HUES48 (cell line): ENCODE measurements at regions not wholly inside any gene's neighbourhood (a gene's known extent, or its start where the extent isn't known, plus 50 kb on each side); places are given as distances from the start of the nearest gene placed in this dataset.
"Not testable (repeated sequence)": the region's sequence is repeated elsewhere in the genome, so short reads cannot be mapped to it uniquely, and the experiment has no call there.

ENCODE experiments used
- H3K27ac ChIP-seq: one replicate; pipeline ENCODE4 v1.7.0; 2013; ENCODE audit warnings: low read depth, low read length, inconsistent platforms
- H3K27me3 ChIP-seq: 2 replicates; pipeline ENCODE4 v1.6.1; 2013; ENCODE audit warnings: mild to moderate bottlenecking, low read length; ENCODE audit not compliant: control insufficient read depth, insufficient read depth
- H3K36me3 ChIP-seq: 2 replicates; pipeline ENCODE4 v1.6.1; 2013; ENCODE audit warnings: low read length; ENCODE audit not compliant: control insufficient read depth, insufficient read depth
- H3K4me1 ChIP-seq: 2 replicates; pipeline ENCODE4 v1.6.1; 2013; ENCODE audit warnings: mild to moderate bottlenecking, low read length; ENCODE audit not compliant: control insufficient read depth, insufficient read depth
- H3K4me3 ChIP-seq: 2 replicates; pipeline ENCODE4 v1.5.1; 2013; ENCODE audit warnings: mild to moderate bottlenecking, low read depth, low read length
- H3K9ac ChIP-seq: 2 replicates; pipeline ENCODE4 v1.6.1; 2013; ENCODE audit warnings: mild to moderate bottlenecking, low read depth, low read length, moderate library complexity
- H3K9me3 ChIP-seq: 2 replicates; pipeline ENCODE4 v1.6.1; 2013; ENCODE audit warnings: low read length; ENCODE audit not compliant: control insufficient read depth, insufficient read depth

DNA sequence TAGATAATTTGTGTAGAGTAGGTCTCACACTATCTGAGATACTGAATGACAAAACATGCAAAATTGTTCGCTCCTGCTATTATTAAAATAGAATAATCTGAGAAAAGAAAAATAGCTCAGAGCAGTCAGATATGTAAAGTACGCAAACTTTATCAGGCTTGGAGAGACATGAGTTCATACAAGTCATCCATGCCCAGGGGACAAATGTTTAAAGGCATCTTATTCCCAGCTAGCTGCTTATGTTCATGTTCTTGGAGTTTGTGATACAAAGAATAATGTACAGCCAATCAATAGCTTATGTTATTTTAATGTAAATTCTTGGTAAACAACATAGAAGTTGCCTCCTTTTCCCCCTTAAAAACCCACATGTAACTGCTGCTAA, 69.4 kb upstream of the USP25 start:
- Histone ChIP-seq H3K27ac (no peak overlapping the region), H3K36me3 (no peaks in the 10 kb centered on the region)

GRCh38 chr21:15667010-15667409, 62.8 kb upstream of the USP25 start:
- Histone ChIP-seq H3K27me3 (no peaks in the 10 kb centered on the region), H3K4me1 (no peaks in the 10 kb centered on the region), H3K27ac (no peak overlapping the region), H3K9ac (no peak overlapping the region), H3K36me3 (no peaks in the 10 kb centered on the region), H3K4me3 (no peak overlapping the region), H3K9me3 (no peaks in the 10 kb centered on the region)

More for the DNA sequence above, 69.4 kb upstream of the USP25 start:
- Histone ChIP-seq H3K27me3 (no peaks in the 10 kb centered on the region), H3K4me3 (no peak overlapping the region), H3K9me3 (no peaks in the 10 kb centered on the region), H3K9ac (no peak overlapping the region), H3K4me1 (no peaks in the 10 kb centered on the region)

GRCh38 chr21:15667819-15668218, 62.0 kb upstream of the USP25 start:
- H3K27ac ChIP-seq: no peak overlapping the region
- H3K4me1 ChIP-seq: no peaks in the 10 kb centered on the region
- no peaks in the 10 kb centered on the region for H3K9me3 ChIP-seq
- H3K27me3 ChIP-seq: no peaks in the 10 kb centered on the region
- no peaks in the 10 kb centered on the region for H3K36me3 ChIP-seq
- H3K9ac ChIP-seq: no peak overlapping the region
- H3K4me3 ChIP-seq: no peak overlapping the region

DNA sequence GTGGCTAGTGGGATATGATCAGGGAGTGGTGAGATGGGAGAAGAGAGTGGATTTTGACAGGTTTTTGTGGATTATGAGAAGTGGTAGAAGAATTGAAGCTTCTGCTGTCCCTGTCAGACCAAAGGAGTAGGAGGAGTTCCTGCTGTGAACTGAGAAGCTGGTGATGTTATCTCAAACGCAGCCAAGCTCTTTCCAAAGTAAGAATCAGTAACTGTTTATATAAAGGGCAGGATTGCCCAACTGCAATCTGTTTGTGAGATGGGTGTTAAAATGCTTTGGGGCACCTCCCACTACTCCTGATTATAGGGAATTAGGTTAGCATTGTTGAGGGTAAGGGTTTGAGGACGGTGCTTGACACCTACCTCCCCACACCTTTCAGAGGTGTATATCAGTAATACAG, 60.5 kb upstream of the USP25 start:
- Histone ChIP-seq H3K27ac (no peak overlapping the region), H3K4me3 (no peak overlapping the region), H3K27me3 (no peaks in the 10 kb centered on the region), H3K9me3 (no peaks in the 10 kb centered on the region), H3K4me1 (no peaks in the 10 kb centered on the region), H3K9ac (no peak overlapping the region), H3K36me3 (no peaks in the 10 kb centered on the region)

DNA sequence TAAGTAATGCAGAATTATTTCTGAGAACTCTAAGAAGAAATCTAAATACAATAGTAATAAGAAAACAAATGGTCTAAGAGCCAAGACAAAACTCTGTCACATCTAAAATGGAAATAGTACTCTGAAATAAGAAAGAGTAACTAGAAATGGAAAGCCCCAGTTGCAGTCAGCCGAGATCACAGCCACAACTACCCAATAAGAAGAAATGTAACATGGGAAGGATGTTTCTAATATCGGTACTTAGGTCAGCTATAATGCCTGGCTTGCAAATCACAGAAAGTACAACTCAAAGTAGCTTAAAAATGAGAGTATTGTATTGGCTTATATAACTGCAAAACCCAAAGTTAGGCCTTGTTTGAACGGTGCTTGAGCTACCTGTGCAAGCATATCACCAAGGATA, 58.6 kb upstream of the USP25 start:
- H3K27me3 ChIP-seq: no peaks in the 10 kb centered on the region
- no peak overlapping the region for H3K27ac ChIP-seq
- H3K4me3 ChIP-seq: no peak overlapping the region
- no peaks in the 10 kb centered on the region for H3K9me3 ChIP-seq
- H3K9ac ChIP-seq: no peak overlapping the region
- no peaks in the 10 kb centered on the region for H3K4me1 ChIP-seq
- H3K36me3 ChIP-seq: no peaks in the 10 kb centered on the region

DNA sequence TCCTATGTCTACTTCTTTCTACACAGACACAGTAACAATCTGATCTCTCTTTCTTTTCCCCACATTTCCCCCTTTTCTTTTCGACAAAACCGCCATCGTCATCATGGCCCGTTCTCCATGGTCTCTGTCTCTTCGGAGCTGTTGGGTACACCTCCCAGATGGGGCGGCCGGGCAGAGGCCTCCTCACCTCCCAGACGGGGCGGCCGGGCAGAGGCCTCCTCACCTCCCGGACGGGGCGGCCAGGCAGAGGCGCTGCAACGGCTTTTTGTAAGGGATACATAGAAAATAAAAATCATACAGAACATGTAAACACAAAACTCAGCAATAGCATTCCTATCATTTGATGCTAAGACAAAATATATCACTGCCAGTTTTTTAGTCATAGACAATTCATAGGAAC, 57.2 kb upstream of the USP25 start:
- H3K9ac ChIP-seq: not testable (repeated sequence)

DNA sequence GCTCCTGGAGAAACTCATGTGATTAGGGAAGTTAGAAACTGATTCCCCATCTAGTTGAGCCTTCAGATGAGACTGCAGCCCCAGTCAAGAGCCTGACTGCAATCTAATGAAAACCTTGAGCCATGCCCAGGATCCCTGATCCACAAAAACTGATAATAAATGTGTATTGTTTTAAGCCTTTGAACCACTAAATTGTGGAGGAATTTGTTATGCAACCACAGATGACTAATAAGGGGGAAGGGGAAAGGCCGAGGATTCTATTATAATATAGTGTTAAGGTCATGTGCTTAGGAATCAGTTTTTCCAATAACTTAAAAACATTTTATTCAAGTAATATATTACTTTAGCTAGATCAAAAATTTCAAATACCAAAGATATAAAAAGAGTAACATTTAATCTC, 52.8 kb upstream of the USP25 start:
- no peak overlapping the region for H3K4me3 ChIP-seq
- no peak overlapping the region for H3K9ac ChIP-seq
- no peaks in the 10 kb centered on the region for H3K27me3 ChIP-seq
- no peaks in the 10 kb centered on the region for H3K4me1 ChIP-seq
- no peaks in the 10 kb centered on the region for H3K36me3 ChIP-seq
- H3K9me3 ChIP-seq: no peaks in the 10 kb centered on the region
- no peak overlapping the region for H3K27ac ChIP-seq

More for the DNA sequence above, 57.2 kb upstream of the USP25 start:
- not testable (repeated sequence) for H3K27me3 ChIP-seq, H3K36me3 ChIP-seq, H3K4me1 ChIP-seq, H3K4me3 ChIP-seq, H3K27ac ChIP-seq, H3K9me3 ChIP-seq

- H3K9me3 ChIP-seq: no peaks in the 10 kb centered on the region
Measured at GRCh38 chr21:15679630-15680029, 50.2 kb upstream of the USP25 start.

More at GRCh38 chr21:15679630-15680029, 50.2 kb upstream of the USP25 start:
- Histone ChIP-seq H3K36me3 (no peaks in the 10 kb centered on the region), H3K27ac (no peak overlapping the region), H3K4me1 (no peaks in the 10 kb centered on the region), H3K4me3 (no peak overlapping the region), H3K9ac (no peak overlapping the region), H3K27me3 (no peaks in the 10 kb centered on the region)
